ENCODE measurements at regions not wholly inside any gene's neighbourhood (a gene's known extent, or its start where the extent isn't known, plus 50 kb on each side); places are given as distances from the start of the nearest gene placed in this dataset.

DNA sequence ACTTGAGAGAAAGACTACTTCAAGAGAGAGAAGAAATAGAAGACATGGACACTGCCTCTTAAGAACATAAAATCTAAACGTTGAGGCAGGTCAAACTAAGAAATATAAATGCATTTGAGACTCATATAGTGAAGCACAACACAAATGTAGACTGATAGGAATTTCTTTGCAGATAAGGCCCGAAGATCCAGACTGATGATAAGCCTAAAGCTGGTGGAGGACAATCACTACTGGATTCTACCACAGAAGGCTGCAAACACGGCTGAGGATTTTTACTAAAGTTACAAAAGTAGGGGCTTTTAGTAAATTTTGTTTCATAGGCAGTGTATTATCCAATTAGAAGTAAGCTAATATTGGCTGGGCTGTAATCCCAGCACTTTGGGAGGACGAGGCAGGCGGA lies 278.3 kb downstream of the RAP2B start:
- DNase-seq (ENCODE audit: low spot score in 2 of 2) = no peak
- Histone ChIP-seq H3K4me3 (no peak overlapping the region), H3K36me3 (no peaks in the 10 kb centered on the region), H3K27ac (no peak overlapping the region), H3K9me3 (no peaks in the 10 kb centered on the region), H3K27me3 (no peaks in the 10 kb centered on the region), H3K4me1 (no peaks in the 10 kb centered on the region)
- 90% methylated on average over 5 of the region's 5 CpGs for WGBS
- no peak for TF ChIP-seq POLR2AphosphoS5 (IDR thresholded peaks at IDR 0.05)
- TF ChIP-seq, protein P1, sequence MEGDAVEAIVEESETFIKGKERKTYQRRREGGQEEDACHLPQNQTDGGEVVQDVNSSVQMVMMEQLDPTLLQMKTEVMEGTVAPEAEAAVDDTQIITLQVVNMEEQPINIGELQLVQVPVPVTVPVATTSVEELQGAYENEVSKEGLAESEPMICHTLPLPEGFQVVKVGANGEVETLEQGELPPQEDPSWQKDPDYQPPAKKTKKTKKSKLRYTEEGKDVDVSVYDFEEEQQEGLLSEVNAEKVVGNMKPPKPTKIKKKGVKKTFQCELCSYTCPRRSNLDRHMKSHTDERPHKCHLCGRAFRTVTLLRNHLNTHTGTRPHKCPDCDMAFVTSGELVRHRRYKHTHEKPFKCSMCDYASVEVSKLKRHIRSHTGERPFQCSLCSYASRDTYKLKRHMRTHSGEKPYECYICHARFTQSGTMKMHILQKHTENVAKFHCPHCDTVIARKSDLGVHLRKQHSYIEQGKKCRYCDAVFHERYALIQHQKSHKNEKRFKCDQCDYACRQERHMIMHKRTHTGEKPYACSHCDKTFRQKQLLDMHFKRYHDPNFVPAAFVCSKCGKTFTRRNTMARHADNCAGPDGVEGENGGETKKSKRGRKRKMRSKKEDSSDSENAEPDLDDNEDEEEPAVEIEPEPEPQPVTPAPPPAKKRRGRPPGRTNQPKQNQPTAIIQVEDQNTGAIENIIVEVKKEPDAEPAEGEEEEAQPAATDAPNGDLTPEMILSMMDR (IDR thresholded peaks at IDR 0.05) = no peak
- TF ChIP-seq EP300 (IDR thresholded peaks at IDR 0.05) = no peak

DNA sequence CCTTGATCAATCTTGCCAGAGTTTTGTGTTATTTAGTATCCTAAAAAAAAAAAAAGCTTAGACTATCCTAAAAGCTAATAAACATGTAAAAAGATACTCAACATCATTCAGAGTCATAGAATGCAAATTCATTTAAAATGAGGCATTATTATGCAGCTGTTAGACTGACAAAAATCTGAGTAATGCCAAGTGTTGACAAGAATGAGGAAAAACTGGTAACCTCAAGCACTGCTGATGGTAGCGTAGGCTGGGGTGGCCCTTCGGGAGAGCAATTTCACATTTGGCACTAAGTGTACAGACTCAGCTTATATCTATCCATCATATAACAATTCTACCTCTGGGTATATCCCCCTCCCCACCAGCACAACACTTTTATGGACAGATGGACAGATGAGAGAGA lies 280.4 kb downstream of the RAP2B start:
- H3K4me3 ChIP-seq = no peak overlapping the region
- DNase-seq (ENCODE audit: low spot score in 2 of 2) = no peak
- H3K36me3 ChIP-seq = no peaks in the 10 kb centered on the region
- no peak overlapping the region for H3K27ac ChIP-seq
- no peaks in the 10 kb centered on the region for H3K9me3 ChIP-seq
- no peaks in the 10 kb centered on the region for H3K27me3 ChIP-seq
- 80% methylated on average over 2 of the region's 2 CpGs for WGBS
- TF ChIP-seq, protein P1 (IDR thresholded peaks at IDR 0.05) = no peak
- TF ChIP-seq POLR2A (IDR thresholded peaks at IDR 0.05) = no peak
- no peaks in the 10 kb centered on the region for H3K4me1 ChIP-seq

DNA sequence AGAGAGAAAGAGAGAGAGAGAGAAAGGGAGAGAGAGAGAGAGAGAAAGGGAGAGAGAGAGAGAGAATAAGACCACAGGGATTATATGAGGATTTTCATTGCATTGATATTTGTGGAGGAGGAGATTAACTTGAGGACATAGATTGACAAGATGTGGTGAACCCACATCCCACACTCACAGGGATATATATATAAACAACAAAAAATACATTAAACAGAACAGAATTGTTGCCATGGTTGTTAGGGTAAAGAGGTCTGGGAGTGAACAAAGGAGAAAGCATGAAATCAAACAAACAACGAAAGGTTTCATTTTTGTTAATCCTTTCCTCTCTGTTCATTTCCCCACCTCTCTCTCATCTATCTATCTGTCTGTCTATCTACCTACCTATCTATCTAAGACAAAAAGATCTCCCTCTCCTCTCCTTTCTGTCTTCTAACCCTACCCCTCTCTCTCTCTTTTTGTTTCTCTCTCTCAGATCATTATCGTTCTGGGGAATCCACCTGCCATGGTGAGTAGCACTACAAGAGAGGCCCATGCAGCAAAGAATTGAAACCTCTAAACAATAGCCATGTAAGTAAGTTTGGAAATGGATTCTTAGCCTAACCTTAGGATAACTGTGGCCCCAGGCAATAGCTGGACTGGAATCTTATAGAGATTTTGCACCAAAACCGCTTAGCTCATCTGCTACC lies 280.9 kb downstream of the RAP2B start:
- Histone ChIP-seq H3K36me3 (no peaks in the 10 kb centered on the region), H3K4me1 (no peaks in the 10 kb centered on the region), H3K9me3 (no peaks in the 10 kb centered on the region), H3K27me3 (no peaks in the 10 kb centered on the region), H3K27ac (no peak overlapping the region), H3K4me3 (no peak overlapping the region)
- no peak for DNase-seq (ENCODE audit: low spot score in 2 of 2)
- 88% methylated on average over 3 of the region's 3 CpGs for WGBS
- no peak for TF ChIP-seq POLR2A (IDR thresholded peaks at IDR 0.05)
- TF ChIP-seq POLR2AphosphoS5 (IDR thresholded peaks at IDR 0.05) = no peak
- no peak for TF ChIP-seq EP300 (IDR thresholded peaks at IDR 0.05)
- TF ChIP-seq, protein P1 (IDR thresholded peaks at IDR 0.05) = no peak

DNA sequence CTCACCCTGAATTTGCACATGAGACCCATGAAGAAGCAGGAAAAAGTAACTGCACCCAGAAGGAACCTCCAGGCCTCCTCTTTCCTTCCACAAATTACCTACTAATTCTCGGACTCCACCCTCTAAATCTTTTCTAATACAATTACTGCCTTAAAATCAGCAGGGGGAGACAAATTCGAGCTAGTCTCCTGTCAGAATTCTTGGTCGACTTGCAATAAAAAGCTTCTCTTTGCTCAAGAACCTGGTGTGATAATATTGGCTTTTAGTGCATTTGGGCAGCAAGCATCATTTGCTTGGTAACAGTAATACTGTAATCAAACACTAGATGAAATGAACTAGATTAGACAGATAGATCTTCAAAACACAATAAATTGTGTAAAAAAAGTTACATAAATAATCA lies 281.9 kb downstream of the RAP2B start:
- H3K9me3 ChIP-seq = no peaks in the 10 kb centered on the region
- DNase-seq (ENCODE audit: low spot score in 2 of 2) = no peak
- no peaks in the 10 kb centered on the region for H3K4me1 ChIP-seq
- no peaks in the 10 kb centered on the region for H3K27me3 ChIP-seq
- no peak overlapping the region for H3K27ac ChIP-seq
- TF ChIP-seq EP300 (IDR thresholded peaks at IDR 0.05) = no peak
- TF ChIP-seq POLR2AphosphoS5 (IDR thresholded peaks at IDR 0.05) = no peak
- TF ChIP-seq, protein P1 (IDR thresholded peaks at IDR 0.05) = no peak
- TF ChIP-seq POLR2A (IDR thresholded peaks at IDR 0.05) = no peak
- 50% methylated on average over 3 of the region's 3 CpGs for WGBS
- no peak overlapping the region for H3K4me3 ChIP-seq
- H3K36me3 ChIP-seq = no peaks in the 10 kb centered on the region

DNA sequence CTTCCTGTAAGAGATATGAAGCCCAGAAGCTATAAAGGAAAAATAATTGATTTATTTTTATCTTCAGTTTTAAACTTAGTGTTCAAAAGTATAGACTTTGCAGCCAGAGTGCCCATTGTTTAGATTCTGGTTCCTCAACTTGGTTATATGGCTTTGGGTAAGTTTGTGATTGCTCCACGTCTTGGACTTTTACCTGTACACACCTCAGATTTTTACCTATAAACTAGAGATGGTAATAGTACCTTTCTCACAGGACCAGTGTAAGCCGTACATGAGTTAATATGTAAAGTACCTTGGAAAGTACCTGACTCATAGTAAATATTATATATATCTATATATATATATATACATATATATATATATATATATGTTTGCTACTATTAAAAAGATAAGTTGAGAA lies 283.8 kb downstream of the RAP2B start:
- Histone ChIP-seq H3K4me1 (no peaks in the 10 kb centered on the region), H3K27ac (no peak overlapping the region), H3K36me3 (no peaks in the 10 kb centered on the region), H3K9me3 (no peaks in the 10 kb centered on the region), H3K4me3 (no peak overlapping the region), H3K27me3 (no peaks in the 10 kb centered on the region)
- no peak for TF ChIP-seq POLR2AphosphoS5 (IDR thresholded peaks at IDR 0.05)
- TF ChIP-seq, protein P1 (IDR thresholded peaks at IDR 0.05) = no peak
- TF ChIP-seq POLR2A (IDR thresholded peaks at IDR 0.05) = no peak
- no peak for TF ChIP-seq EP300 (IDR thresholded peaks at IDR 0.05)
- DNase-seq (ENCODE audit: low spot score in 2 of 2) = no peak
- 57% methylated on average over 2 of the region's 2 CpGs for WGBS

Data from suprapubic skin (tissue), 4 donors.